SKM-1 treated with dmso at 0.1 percent for 144 hours (cell line): ENCODE measurements at regions not wholly inside any gene's neighbourhood (a gene's known extent, or its start where the extent isn't known, plus 50 kb on each side); places are given as distances from the start of the nearest gene placed in this dataset.

ENCODE experiments used
- DNase-seq: peaks from one replicate; lab custom pipeline; 2025; ENCODE audit not compliant: unreplicated experiment; lab: John Stamatoyannopoulos, UW

DNA sequence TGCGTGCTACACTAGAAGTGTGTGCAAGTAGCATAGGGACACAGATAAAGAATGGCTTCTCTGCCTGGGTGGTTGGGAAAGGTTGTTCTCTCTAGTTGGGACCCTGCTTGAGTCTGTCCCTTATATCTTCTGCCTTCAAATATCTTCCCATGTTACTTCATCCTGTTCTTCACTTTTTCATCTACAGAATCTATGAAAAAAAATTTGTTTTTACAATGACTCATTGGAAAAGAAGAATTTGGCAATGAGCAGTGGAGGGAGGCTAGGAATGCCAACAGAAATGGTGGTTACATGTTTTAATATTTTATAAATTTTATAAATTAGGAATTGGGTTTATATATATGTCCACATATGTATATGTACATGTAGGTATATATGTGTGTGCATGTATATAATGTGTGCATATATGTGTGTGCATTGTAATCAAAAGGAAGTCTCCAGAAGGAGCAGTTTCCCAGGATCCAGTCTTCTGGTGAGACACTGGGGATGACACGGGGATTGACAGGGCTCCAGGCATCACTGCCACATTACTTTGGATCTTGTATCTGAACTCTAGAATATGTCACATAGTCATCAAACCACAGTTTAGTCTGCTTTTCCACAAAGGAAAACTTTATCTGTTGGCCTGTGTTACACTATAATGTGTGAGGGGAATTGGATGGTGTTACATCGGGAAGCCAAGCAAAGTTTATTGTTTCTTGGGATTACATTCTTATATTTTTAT, 75.3 kb upstream of the RIPOR2 start:
- no peak for DNase-seq

DNA sequence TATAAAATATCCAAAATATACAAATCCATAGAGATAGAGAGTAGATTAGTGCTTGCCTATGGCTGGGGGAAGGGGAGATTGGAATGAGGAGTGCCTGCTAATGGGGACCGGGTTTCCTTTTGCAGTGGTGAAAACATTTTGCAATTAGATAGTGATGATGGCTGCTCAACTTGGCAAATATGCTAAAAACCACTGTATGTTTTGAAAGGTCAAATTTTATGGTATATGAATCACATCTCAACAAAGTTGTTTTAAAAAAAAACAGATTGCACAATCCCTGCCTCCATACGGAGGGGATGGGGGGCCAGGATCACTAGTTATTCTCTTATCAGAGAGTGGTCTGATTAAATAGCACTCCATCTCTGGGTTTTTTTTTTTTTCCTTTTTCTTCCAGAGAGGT, 76.9 kb upstream of the RIPOR2 start:
- DNase-seq, result no peak

DNA sequence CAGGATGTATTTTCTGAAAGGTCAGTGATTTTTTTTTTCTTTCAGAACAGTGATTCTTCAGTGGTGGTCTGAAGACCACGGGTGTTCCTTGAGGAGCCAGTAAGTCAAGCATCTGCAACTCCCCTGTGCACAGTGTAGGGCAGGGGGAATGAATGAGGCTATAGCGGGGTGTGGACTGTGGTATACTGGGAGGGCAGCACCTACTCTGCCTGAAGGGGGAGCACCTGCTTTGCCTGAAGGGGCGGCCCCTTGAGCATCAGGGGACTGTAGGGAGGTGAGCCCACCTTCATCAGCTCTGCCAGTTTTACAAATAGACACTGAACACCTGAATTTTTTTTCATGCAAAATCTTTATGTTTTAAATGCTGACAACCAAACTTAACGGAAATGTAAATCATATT, 77.5 kb upstream of the RIPOR2 start:
- DNase-seq, result no peak

DNA sequence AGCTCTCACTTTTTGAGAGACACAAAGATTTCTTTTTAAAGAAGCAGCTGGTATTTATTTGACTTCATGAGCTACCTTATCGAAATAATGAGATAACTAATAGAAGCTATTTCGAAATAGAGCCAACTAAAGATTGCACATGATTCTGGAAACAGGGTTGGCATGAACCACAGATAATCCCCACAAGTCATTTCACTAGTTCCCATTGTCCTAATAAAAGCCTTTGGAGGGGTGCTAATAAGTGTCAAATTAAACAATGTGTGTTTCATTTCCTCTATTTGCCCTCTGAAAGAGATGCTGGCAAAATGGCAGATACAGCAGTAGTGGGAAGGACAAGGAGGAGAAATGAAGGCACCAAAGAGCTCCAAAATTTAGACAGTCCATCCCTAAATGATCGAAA, 78.6 kb upstream of the RIPOR2 start:
- DNase-seq, result no peak

DNA sequence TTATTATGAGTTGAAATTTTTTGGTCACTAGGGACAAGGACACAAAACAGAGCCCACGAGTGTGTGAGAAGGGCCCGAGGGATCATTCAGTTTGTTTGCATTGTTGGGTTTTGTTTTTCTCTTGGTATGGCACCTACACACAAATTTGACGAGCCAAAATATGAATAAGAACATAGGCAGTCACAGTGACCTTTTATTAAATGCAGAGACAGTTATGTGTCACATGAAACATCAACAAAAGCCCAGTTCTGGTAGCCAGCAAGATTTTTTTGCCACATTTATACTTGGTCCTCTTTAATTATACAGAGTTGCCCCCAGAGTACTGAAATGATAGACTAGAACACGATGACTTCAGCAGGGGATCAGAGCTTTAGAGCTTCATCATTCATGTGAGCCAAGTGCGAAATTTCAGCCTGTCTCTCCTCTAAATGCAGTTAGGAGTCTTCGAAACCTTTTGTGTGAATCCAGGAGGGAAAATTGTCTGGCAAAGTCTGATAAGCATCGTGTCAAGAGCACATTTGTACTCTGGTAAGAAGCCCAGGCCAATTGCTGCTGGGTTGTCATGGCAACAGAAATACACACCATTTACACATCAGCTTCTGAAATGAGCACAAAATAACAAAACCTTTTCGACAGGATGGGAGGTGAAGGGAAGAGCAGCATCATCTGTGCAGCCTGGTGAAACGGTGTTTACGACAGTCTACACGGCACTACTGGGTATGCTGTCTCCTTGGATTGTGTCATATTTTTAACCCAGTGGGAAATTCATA, 79.2 kb upstream of the RIPOR2 start:
- DNase-seq, result no peak

DNA sequence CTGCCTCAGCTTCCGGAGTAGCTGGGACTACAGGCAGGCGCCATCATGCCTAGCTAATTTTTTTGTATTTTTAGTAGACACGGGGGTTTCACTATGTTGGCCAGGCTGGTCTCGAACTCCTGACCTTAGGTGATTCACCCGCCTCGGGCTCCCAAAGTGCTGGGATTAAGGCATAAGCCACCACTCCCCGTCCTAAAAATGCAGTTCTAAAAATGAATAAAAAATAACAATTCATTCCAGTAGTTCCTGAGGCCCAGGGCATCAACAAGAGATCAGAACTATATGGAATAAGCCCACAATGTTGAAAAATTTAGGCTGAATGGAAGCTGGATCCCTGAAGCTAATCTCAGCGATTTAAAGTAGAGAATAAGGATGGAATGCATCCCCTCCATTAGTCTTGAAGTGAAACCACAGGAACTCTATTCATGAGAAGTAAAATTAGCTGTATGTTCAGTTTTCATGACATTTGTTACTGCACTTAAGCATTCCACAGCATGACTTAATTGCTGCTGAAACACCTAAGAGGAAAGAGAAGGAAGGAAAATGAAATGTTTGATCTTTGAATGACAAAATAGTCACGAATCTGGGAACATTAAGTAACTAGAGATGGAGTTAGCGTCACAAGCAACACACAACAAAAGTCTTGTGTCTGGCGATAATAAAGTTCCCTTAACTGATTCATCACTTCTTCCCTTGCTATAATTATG, 80.4 kb upstream of the RIPOR2 start:
- no peak for DNase-seq

DNA sequence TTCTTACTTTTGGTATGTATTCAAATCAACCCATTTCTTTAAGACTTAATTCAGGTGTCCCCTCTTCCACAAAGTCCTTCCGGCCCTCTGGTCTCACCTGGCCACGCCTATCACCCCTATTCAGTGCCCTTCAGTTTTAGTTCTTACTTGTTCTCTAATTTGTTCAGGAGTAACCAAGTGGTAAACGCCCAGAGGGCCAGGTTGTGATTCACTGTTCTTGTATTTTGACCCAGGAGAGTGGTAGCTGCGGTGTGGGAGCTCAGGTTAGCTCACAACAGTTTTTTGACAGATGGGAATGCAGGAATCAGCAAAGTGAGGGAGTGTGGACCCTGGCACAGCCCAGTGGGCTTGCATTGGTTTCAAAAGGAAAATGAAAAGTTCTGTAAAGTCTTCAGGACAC, 81.7 kb upstream of the RIPOR2 start:
- no peak for DNase-seq

DNA sequence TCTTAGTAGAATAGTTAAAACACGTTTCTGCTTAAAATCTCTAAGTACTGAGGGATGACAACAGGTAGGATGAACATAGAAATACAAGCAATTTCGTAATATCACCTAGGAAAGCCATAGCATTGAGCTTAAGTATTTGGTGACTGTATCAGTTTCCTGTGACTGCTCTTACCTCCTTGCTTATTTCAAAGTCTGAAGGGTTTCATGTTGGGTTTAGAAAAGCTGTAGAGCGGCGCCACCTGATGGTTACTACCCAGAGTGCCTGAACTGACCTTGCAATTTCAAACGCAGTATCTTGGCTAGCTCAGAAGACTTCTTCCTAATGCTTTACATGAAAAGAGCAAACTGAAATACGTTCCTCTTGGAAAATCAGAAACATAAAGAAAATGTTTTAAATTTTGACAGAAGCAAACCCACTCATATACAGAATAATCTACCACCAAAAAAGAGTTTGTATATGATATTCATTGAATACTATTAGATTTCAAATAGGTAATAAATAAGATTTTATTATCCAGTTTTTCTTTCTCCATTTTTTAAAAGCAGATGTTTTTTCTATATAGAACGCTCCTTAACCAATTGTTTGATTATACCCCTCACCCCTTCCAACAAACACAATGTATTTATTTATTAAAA, 82.3 kb upstream of the RIPOR2 start:
- DNase-seq, result peak; percentile 86

DNA sequence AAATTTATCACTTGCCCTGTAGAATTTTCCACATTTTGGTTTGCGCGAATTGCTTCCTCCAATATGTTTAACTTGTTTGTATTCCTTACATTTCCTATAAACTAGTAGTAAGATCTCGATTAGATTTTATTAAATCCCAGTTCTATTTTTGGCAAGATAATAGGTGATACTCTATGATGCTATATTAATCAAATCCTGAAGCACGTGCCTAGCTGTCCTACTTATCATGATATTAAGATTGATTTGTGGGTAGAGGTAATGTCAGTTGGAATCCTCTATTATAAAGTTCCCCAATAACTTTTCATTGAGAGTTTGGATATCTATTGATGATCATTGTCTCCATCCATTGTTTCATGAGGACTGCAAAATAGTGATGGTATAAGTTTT, 82.8 kb upstream of the RIPOR2 start:
- no peak for DNase-seq

DNA sequence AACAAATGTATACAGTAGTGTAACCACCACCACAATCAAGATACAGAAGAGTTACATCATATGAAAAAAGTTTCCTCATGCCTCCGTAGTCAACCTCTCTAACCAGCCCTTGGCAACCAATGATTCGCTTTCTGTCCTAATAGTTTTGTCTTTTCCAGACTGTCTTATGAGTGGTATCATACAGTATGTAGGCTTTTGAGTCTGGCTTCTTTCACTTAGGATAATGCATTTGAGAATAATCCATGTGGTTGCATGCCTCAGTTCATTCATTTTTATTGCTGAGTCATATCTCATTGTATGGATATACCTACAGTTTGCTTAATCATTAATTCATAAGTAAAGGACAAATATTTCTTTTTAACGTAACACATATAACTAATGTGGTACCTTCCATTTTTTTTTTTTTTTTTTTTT, 86.4 kb upstream of the RIPOR2 start:
- peak; percentile 61 for DNase-seq

DNA sequence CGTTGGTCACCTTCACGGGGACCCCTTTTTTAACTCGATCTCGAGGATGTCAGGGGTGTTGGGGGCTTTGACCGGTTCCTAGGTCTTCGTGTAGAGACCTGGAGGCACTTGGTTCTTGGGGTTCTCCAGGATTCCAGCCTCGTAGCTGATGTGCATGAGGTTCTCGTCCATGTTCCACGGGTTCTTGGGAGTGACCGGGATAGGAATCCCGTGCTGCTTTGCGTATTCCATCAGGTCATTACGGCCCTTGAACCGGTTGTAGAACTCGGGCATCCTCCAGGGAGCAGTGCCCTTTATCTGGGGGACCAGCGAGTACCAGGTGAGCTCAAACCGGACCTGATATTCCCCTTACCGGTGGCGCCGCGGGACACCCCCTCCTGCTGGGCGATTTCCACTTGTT, 88.0 kb upstream of the RIPOR2 start:
- DNase-seq, result no peak

DNA sequence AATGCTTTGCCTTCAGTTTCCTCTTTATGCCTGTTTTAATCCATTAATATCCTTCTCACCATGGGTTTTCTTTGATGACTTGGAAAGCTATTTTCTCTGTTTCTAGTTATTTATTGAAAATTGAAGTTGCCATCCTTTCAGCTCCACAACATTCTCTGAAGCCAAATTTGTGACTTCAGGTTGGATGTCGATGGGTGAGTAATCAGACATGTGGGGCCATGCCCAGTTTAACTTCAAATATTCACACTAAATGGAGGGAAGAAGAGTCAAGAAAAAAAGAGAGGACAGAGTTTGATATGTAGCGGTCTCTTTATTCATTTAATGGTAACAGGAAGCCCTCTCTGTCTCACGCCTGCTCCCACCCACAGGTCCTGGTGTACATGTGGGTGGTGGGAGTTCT, 89.1 kb upstream of the RIPOR2 start:
- DNase-seq, result no peak

DNA sequence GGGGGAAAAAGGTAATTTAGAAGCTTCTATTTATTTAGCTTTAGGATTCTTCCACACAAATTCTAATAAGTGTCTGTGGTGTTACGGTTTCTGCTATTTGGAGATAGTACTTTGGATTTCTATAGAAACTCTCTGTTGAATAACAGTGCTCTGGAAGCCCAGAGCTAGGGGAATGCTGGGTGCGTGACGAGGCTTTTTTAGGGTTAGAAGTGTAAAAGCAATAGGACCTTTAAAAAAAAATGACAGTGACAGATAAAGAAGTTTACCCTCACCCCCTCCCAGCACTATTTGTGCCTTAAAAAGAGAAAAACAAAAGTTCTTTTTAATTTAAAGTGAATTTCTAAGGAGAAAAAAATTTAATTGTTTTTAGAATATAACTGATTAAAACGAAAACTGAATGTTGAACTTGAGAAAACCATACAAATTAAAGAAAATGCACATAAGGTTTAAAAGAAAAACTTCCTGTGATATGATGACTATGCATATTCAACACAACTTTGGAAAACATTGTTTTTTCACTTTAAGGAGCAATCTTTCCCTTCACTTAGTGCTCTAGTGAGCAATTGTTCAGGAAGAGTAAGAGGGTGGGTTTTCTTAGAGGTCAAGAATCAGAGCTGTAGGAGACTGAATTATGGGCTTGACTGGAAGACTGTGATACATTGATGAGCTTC, 89.6 kb upstream of the RIPOR2 start:
- no peak for DNase-seq

DNA sequence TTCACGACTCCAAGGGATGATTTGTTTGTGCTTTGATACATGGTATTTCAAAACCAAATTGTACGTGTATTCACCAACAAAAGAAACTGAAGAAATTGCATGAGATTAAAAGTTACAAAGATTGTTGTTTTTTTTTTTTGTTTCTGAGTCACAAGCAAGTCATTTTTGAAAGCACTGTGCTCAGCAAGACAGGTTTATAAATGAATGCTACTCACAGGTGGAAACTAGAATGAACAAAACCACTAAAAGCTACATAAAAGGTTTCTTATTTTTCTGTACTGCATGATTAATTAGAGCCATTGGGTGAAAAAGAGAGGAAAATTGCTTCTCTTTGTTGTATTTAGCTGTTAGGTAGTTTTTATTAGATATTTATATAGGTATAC, 90.2 kb upstream of the RIPOR2 start:
- DNase-seq, result no peak

DNA sequence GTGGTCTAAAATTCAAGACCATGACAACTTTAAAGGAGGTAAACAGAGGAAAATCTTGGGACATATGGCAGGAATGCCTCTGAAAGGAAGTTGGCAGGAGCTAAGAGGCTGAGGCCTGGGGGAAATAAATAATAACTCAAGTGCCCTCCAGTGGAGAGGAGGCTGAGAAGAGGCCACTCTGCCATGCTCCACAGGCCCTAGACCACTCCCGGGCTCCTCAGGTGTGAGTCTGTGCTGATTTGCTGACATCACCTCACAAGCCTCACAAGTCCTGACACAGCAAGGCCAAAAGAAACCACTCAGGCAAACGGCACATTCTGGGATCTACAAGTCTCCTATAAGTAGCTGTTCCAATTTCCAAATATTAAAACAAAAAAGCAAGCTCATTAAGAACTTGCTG, 91.0 kb upstream of the RIPOR2 start:
- DNase-seq, result no peak

DNA sequence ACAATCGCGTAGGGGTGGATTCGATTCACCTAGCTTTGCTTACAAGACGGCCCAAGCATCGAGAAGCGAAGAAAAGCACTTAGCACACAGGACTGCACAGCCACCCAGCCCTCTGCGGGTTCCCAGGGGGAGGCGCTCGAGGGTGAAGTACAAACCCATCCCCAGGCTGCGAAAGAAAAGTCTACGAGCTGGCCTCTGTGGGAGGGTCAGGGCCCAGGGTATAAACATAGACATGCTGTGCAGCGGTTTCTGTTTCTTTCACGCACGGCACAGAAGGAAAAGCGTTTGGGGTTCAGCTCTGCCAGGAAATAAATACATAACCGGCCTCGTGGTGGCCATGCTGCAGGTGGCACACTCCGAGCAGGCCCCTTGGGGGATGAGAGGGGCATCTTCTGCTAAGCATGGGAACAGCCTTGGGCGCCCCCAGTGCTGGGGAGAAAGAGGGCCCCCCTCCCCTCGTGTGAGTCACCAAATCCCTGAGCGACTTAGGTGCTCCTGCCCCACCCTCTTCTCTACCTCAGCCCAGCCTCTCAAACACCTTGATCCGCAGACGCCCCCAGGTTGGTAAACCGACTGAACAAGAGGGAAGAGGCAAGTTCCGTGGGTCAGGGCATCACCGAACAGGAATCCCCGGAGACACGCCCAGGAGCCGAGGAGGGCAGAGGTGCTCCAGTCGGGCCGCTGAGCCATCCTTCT, 91.6 kb upstream of the RIPOR2 start:
- no peak for DNase-seq

DNA sequence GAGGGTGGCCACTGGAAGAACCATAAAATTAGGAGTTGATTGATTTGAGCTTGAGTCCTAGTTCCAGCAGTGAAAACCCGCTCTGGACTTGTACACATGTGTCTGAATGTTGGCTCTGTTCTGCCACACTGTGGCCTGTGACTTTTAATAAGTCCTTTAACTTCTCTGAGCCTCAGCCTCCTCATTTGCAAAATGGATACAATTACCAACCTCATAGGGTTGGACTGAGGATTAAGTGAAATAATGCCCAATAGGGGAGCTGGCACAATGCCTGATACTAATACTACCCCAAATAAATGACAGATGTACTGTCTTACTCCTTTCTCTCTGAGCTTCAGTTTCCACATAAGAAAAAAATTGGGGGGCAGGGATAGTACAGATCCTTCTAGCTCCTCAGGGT, 92.6 kb upstream of the RIPOR2 start:
- DNase-seq, result no peak

DNA sequence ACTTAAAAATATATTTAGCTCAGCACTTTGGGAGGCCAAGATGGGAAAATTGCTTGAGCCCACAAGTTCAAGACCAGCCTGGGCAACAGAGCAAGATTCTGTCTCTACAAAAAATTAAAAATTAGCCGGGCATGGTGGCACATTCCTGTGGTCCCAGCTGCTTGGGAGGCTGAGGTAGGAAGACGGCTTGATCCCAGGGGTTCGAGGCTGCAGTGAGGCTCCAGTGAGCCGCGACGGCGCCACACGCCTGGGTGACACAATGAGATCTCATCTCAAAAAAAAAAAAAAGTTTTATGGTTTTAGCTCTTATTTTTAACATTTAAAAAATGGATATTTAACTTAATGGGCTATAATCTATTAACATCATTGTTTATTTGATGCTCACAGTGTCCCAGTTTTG, 97.2 kb upstream of the RIPOR2 start:
- no peak for DNase-seq

DNA sequence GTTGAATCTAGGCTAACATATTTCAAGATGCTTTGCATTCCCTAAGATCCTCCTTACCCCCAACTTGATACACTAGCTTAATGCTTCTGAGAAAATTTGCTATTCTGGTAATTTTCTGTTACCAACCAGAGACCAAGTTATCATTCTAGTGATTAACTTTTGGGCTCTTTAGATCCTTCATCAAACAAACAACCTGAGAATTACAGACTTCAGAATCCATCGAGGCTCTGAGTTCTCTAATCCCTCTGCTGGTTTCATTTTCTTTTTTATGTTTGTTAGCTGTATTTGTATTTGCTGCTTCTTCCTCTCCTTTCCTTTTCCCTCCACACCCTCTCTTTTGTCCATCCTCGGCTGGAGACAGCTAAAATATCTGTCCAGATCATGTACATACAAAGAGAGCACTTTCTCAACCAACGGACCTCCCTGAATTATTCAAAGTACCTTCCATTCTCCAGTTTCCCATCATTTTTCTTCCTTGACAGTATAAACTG, 98.7 kb upstream of the RIPOR2 start:
- DNase-seq, result no peak

DNA sequence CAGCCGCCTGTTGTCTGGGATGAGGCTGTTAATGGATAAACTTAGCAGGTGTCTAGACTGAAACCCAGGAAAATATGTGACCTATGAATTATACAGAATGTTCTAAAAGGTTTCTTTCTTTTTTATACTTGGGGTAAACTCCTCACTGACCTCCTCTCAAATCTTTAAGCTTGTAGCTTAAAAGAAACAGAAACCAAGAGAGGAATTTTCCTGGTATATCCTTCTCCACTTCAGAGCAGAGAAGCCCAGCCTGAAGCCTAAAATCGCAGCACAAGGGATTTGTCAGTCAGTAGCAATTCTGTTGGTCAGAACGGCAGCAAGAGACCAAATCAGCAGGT, 99.4 kb upstream of the RIPOR2 start:
- DNase-seq, result no peak
